AG10803 (cell line): ENCODE measurements at regions not wholly inside any gene's neighbourhood (a gene's known extent, or its start where the extent isn't known, plus 50 kb on each side); places are given as distances from the start of the nearest gene placed in this dataset.
A peak's percentile ranks its signal among the peaks of the same experiment; 100 is the strongest.
"Not testable (repeated sequence)": the region's sequence is repeated elsewhere in the genome, so short reads cannot be mapped to it uniquely, and the experiment has no call there.

ENCODE experiments used
- DNase-seq: peaks from one replicate; pipeline ENCODE4 v3.0.0; 2010; ENCODE audit warnings: low read depth
- H3K4me3 ChIP-seq: 2 replicates; pipeline ENCODE4 v1.5.1; 2011; ENCODE audit warnings: mild to moderate bottlenecking, low read length, control low read depth
- TF ChIP-seq, protein P1 (sequence below): conservative IDR thresholded peaks from 2 replicates; pipeline ENCODE4 v1.5.1; 2011; ENCODE audit warnings: mild to moderate bottlenecking, low read length, control low read depth, inconsistent platforms

- DNase-seq, result peak; percentile 25
- no peak overlapping the region for H3K4me3 ChIP-seq
- TF ChIP-seq, protein P1, sequence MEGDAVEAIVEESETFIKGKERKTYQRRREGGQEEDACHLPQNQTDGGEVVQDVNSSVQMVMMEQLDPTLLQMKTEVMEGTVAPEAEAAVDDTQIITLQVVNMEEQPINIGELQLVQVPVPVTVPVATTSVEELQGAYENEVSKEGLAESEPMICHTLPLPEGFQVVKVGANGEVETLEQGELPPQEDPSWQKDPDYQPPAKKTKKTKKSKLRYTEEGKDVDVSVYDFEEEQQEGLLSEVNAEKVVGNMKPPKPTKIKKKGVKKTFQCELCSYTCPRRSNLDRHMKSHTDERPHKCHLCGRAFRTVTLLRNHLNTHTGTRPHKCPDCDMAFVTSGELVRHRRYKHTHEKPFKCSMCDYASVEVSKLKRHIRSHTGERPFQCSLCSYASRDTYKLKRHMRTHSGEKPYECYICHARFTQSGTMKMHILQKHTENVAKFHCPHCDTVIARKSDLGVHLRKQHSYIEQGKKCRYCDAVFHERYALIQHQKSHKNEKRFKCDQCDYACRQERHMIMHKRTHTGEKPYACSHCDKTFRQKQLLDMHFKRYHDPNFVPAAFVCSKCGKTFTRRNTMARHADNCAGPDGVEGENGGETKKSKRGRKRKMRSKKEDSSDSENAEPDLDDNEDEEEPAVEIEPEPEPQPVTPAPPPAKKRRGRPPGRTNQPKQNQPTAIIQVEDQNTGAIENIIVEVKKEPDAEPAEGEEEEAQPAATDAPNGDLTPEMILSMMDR, result no peak
These were observed 165.4 kb downstream of the AIPL1 start for GRCh38 chr17:6269478-6269877.

GRCh38 chr17:6261466-6261865 lies 173.5 kb downstream of the AIPL1 start:
- TF ChIP-seq, protein P1, result no peak
- H3K4me3 ChIP-seq, result no peak overlapping the region
- DNase-seq, result no peak

GRCh38 chr17:6259899-6260298 lies 175.0 kb downstream of the AIPL1 start:
- no peak overlapping the region for H3K4me3 ChIP-seq
- TF ChIP-seq, protein P1, result no peak
- no peak for DNase-seq

- H3K4me3 ChIP-seq, result no peak overlapping the region
- TF ChIP-seq, protein P1, result no peak
- DNase-seq, result peak; percentile 8
These were observed 177.6 kb downstream of the AIPL1 start for GRCh38 chr17:6257336-6257735.

GRCh38 chr17:6255322-6255721 lies 179.6 kb downstream of the AIPL1 start:
- TF ChIP-seq, protein P1, result no peak
- DNase-seq, result no peak

GRCh38 chr17:6254036-6254435 lies 180.9 kb downstream of the AIPL1 start:
- no peak for DNase-seq
- TF ChIP-seq, protein P1, result no peak
- no peak overlapping the region for H3K4me3 ChIP-seq

More at GRCh38 chr17:6255322-6255721, 179.6 kb downstream of the AIPL1 start:
- H3K4me3 ChIP-seq, result no peak overlapping the region

GRCh38 chr17:6251640-6252039 lies 181.5 kb downstream of the WSCD1 start:
- not testable (repeated sequence) for H3K4me3 ChIP-seq

GRCh38 chr17:6249732-6250131 lies 179.6 kb downstream of the WSCD1 start:
- no peak overlapping the region for H3K4me3 ChIP-seq
- DNase-seq, result no peak
- TF ChIP-seq, protein P1, result no peak

More at GRCh38 chr17:6251640-6252039, 181.5 kb downstream of the WSCD1 start:
- DNase-seq, result not testable (repeated sequence)
